H9 (cell line): ENCODE measurements at regions not wholly inside any gene's neighbourhood (a gene's known extent, or its start where the extent isn't known, plus 50 kb on each side); places are given as distances from the start of the nearest gene placed in this dataset.

Experiments used
- DNase-seq: peaks from one replicate; pipeline ENCODE4 v3.0.0-alpha.2; 2017
- H2AFZ ChIP-seq: one replicate; pipeline ENCODE4 v1.6.1; 2013; ENCODE audit warnings: mild to moderate bottlenecking, low read length, control low read depth, moderate library complexity
- H2AK5ac ChIP-seq: 2 replicates; pipeline ENCODE4 v1.6.1; 2013; ENCODE audit warnings: low read length, control low read depth, mixed read lengths; ENCODE audit not compliant: insufficient read length
- H2BK120ac ChIP-seq: one replicate; pipeline ENCODE4 v1.6.1; 2013; ENCODE audit warnings: low read depth, mild to moderate bottlenecking, low read length, control low read depth, inconsistent platforms; ENCODE audit not compliant: poor library complexity, severe bottlenecking
- H2BK12ac ChIP-seq: 2 replicates; pipeline ENCODE4 v1.6.1; 2013; ENCODE audit warnings: low read length, control low read depth, mixed read lengths, low read depth; ENCODE audit not compliant: insufficient read length
- H2BK15ac ChIP-seq: 2 replicates; pipeline ENCODE4 v1.6.1; 2013; ENCODE audit warnings: low read depth, low read length, control low read depth
- H2BK20ac ChIP-seq: one replicate; pipeline ENCODE4 v1.6.1; 2013; ENCODE audit warnings: low read depth, mild to moderate bottlenecking, low read length, control low read depth, inconsistent platforms; ENCODE audit not compliant: poor library complexity, severe bottlenecking
- H2BK5ac ChIP-seq: 2 replicates; pipeline ENCODE4 v1.6.1; 2013; ENCODE audit warnings: low read length, control low read depth, mixed read lengths; ENCODE audit not compliant: insufficient read length
- H3K14ac ChIP-seq: 2 replicates; pipeline ENCODE4 v1.6.1; 2013; ENCODE audit warnings: low read length, control low read depth; ENCODE audit not compliant: insufficient read depth
- H3K18ac ChIP-seq: 2 replicates; pipeline ENCODE4 v1.6.1; 2013; ENCODE audit warnings: low read depth, mild to moderate bottlenecking, mixed read lengths, low read length, control low read depth; ENCODE audit not compliant: insufficient read length
- H3K23ac ChIP-seq: 2 replicates; pipeline ENCODE4 v1.6.1; 2013; ENCODE audit warnings: low read length, control low read depth, mixed read lengths, low read depth; ENCODE audit not compliant: insufficient read length
- H3K23me2 ChIP-seq: 2 replicates; pipeline ENCODE4 v1.6.1; 2013; ENCODE audit warnings: low read depth, mild to moderate bottlenecking, mixed read lengths, low read length, control low read depth; ENCODE audit not compliant: insufficient read length, poor library complexity, severe bottlenecking
- H3K27ac ChIP-seq: 2 replicates; pipeline ENCODE4 v1.5.1; 2013; ENCODE audit warnings: low read length, control low read depth, mixed read lengths, low read depth; ENCODE audit not compliant: insufficient read length
- H3K27me3 ChIP-seq: 2 replicates; pipeline ENCODE4 v1.6.1; 2013; ENCODE audit warnings: low read length, control low read depth, inconsistent platforms; ENCODE audit not compliant: insufficient read depth
- H3K4ac ChIP-seq: 2 replicates; pipeline ENCODE4 v1.6.1; 2013; ENCODE audit warnings: low read depth, mild to moderate bottlenecking, control low read depth, inconsistent platforms, low read length, moderate library complexity
- H3K4me1 ChIP-seq: 2 replicates; pipeline ENCODE4 v1.6.1; 2013; ENCODE audit warnings: low read length, control low read depth, inconsistent platforms; ENCODE audit not compliant: insufficient read depth
- H3K4me2 ChIP-seq: 2 replicates; pipeline ENCODE4 v1.6.1; 2013; ENCODE audit warnings: low read length, control low read depth, mixed read lengths; ENCODE audit not compliant: insufficient read length, insufficient read depth
- H3K56ac ChIP-seq: 2 replicates; pipeline ENCODE4 v1.6.1; 2013; ENCODE audit warnings: low read depth, mild to moderate bottlenecking, mixed read lengths, low read length, control low read depth; ENCODE audit not compliant: insufficient read length
- H3K79me1 ChIP-seq: 2 replicates; pipeline ENCODE4 v1.6.1; 2013; ENCODE audit warnings: low read depth, mild to moderate bottlenecking, moderate library complexity, low read length, control low read depth, inconsistent platforms; ENCODE audit not compliant: insufficient read depth, poor library complexity, severe bottlenecking
- H3K79me2 ChIP-seq: 2 replicates; pipeline ENCODE4 v1.6.1; 2013; ENCODE audit warnings: low read length, control low read depth, inconsistent platforms; ENCODE audit not compliant: insufficient read depth
- H3K9ac ChIP-seq: 2 replicates; pipeline ENCODE4 v1.6.1; 2013; ENCODE audit warnings: low read length, control low read depth, mixed read lengths; ENCODE audit not compliant: insufficient read length; ENCODE audit errors: extremely low read depth
- H3K9me3 ChIP-seq: one replicate; pipeline ENCODE4 v1.6.1; 2013; ENCODE audit warnings: low read depth, low read length, inconsistent platforms; ENCODE audit not compliant: control insufficient read depth
- H3T11ph ChIP-seq: one replicate; pipeline ENCODE4 v1.6.1; 2013; ENCODE audit warnings: mild to moderate bottlenecking, low read length, control low read depth, inconsistent platforms
- H4K20me1 ChIP-seq: one replicate; pipeline ENCODE4 v1.6.1; 2013; ENCODE audit not compliant: control insufficient read depth, insufficient read length, insufficient read depth
- H4K5ac ChIP-seq: 2 replicates; pipeline ENCODE4 v1.6.1; 2013; ENCODE audit warnings: low read depth, mild to moderate bottlenecking, mixed read lengths, low read length, control low read depth; ENCODE audit not compliant: insufficient read length
- H4K8ac ChIP-seq: replicated peaks from 2 replicates; pipeline ENCODE4 v1.6.1; 2013; ENCODE audit warnings: low read length, control low read depth, mixed read lengths, low read depth; ENCODE audit not compliant: insufficient read length
- H4K91ac ChIP-seq: 2 replicates; pipeline ENCODE4 v1.6.1; 2013; ENCODE audit warnings: low read depth, mild to moderate bottlenecking, moderate library complexity, mixed read lengths, low read length, control low read depth; ENCODE audit not compliant: insufficient read length
- H3K27ac Mint-ChIP-seq, 3 experiments: 2 replicates in 2 of 3; 3 replicates in 1 of 3; pipeline ENCODE4 v1.8.0; 2020 to 2021; ENCODE audit warnings: mixed read lengths in 3 of 3, mild to moderate bottlenecking in 1 of 3, moderate library complexity in 1 of 3
- H3K27me3 Mint-ChIP-seq: 2 replicates; pipeline ENCODE4 v1.8.0; 2021; ENCODE audit warnings: low read depth, mild to moderate bottlenecking, moderate library complexity, mixed read lengths
- H3K36me3 Mint-ChIP-seq, 3 experiments: 2 replicates in 2 of 3; 3 replicates in 1 of 3; pipeline ENCODE4 v1.8.0; 2020 to 2021; ENCODE audit warnings: low read depth in 3 of 3, mixed read lengths in 3 of 3; ENCODE audit not compliant: insufficient read depth in 1 of 3
- H3K4me1 Mint-ChIP-seq, 2 experiments: 2 replicates each; pipeline ENCODE4 v1.8.0; 2020; ENCODE audit warnings: mixed read lengths in 2 of 2
- H3K4me3 Mint-ChIP-seq, 2 experiments: 2 replicates in 1 of 2; 3 replicates in 1 of 2; pipeline ENCODE4 v1.8.0; 2020 to 2021; ENCODE audit warnings: mild to moderate bottlenecking in 2 of 2, mixed read lengths in 2 of 2, moderate library complexity in 1 of 2
- H3K9me3 Mint-ChIP-seq, 2 experiments: 2 replicates in 1 of 2; 3 replicates in 1 of 2; pipeline ENCODE4 v1.8.0; 2020; ENCODE audit warnings: mild to moderate bottlenecking in 2 of 2, mixed read lengths in 2 of 2, moderate library complexity in 1 of 2
- CTCF ChIP-seq: fragments of 200-600 bp; sonication (generic); conservative IDR thresholded peaks from 3 replicates; pipeline ENCODE4 v1.8.0; 2021; ENCODE audit warnings: antibody characterized with exemption, mild to moderate bottlenecking
- WGBS: extraction: QIAGEN DNeasy Blood & Tissue Kit; methylation state at CpG from one replicate; pipeline ENCODE4 v1.1.7; 2013; ENCODE audit warnings: missing lambda C conversion rate, low lambda C conversion rate, mixed read lengths; ENCODE audit not compliant: insufficient read length; ENCODE audit errors: extremely low coverage; 5-methylcytosine and 5-hydroxymethylcytosine counted together

DNA sequence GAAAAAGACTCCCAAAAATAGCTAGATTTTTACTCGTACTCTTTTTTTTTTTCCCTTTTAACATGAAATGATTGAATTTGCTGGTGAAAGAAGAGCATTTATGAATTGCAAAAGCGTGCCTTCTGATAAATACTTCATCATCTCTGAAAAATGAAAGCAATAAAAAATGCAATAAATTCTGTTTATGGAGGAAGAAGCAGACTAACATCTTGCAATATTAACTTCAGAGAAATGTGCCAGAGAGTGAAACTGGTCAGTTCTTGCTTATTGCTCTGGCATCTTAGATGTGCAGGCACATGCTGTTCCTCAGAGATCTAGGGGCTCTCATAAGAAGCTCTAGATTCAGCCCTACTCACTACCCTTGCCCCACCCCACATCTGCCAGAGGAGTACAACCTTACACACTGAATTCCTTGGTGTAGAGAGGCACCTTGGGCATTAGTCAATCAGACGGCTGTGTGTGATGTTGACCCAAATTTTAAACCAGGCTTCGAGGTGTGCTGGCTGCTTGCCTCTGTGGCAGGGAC, 891.1 kb upstream of the GHITM start:
- H3K9me3 Mint-ChIP-seq, result peaks cover 7 to 8% of the 10 kb centered on the region in 2 experiments; a peak in 4 of 5 replicates
- no peak for DNase-seq
- H3K18ac ChIP-seq, result no peak overlapping the region
- H3K4me1 ChIP-seq, result no peaks in the 10 kb centered on the region
- no peaks in the 10 kb centered on the region for H4K20me1 ChIP-seq
- H3K23ac ChIP-seq, result no peak overlapping the region
- H3K9ac ChIP-seq, result no peak overlapping the region
- no peaks in the 10 kb centered on the region for H3K79me1 ChIP-seq
- no peak overlapping the region for H4K91ac ChIP-seq
- H4K8ac ChIP-seq, result no peak overlapping the region
- no peak overlapping the region for H2BK20ac ChIP-seq
- H3T11ph ChIP-seq, result no peak overlapping the region
- H3K14ac ChIP-seq, result no peak overlapping the region
- H3K27me3 Mint-ChIP-seq, result no peaks in the 10 kb centered on the region
- no peaks in the 10 kb centered on the region for H3K79me2 ChIP-seq
- H3K4me2 ChIP-seq, result no peak overlapping the region
- H2BK12ac ChIP-seq, result no peak overlapping the region
- H3K36me3 Mint-ChIP-seq, result peaks cover 2 to 6% (median 5%) of the 10 kb centered on the region in 3 experiments; a peak in 5 of 7 replicates
- H2AK5ac ChIP-seq, result no peak overlapping the region
- no peak overlapping the region for H2BK15ac ChIP-seq
- H2BK120ac ChIP-seq, result no peak overlapping the region
- no peaks in the 10 kb centered on the region for H3K27me3 ChIP-seq
- no peak overlapping the region for H4K5ac ChIP-seq
- no peaks in the 10 kb centered on the region for H3K9me3 ChIP-seq
- no peak for TF ChIP-seq CTCF
- H3K4me3 Mint-ChIP-seq, result no peak overlapping the region
- H3K27ac Mint-ChIP-seq, result no peak overlapping the region; a peak in 1 of 7 replicates
- H3K4me1 Mint-ChIP-seq, result no peaks in the 10 kb centered on the region
- H3K27ac ChIP-seq, result no peak overlapping the region
- H3K23me2 ChIP-seq, result no peaks in the 10 kb centered on the region
- no peak overlapping the region for H3K4ac ChIP-seq
- no peak overlapping the region for H3K56ac ChIP-seq
- no peak overlapping the region for H2AFZ ChIP-seq
- WGBS, result no CpG with 5 or more reads among the region's 4 CpGs
- no peak overlapping the region for H2BK5ac ChIP-seq
